Body of pancreas (tissue), 4 donors: ENCODE measurements at regions not wholly inside any gene's neighbourhood (a gene's known extent, or its start where the extent isn't known, plus 50 kb on each side); places are given as distances from the start of the nearest gene placed in this dataset. TPM values are rescaled to one million over a fixed set of nuclear protein-coding genes. Genes with fewer than 3 reads are reported as not detected.

ENCODE experiments used
- ATAC-seq: fragments of 150-250 bp; one replicate; pipeline ENCODE4 v1.9.1; 2016
- DNase-seq, 4 donors: peaks; one replicate each; pipeline ENCODE4 v3.0.0-alpha.2; 2019
- H3K27ac ChIP-seq, 4 donors: fragments of 200-600 bp; sonication (generic); 1 replicate in 3 of 4; 2 replicates in 1 of 4; pipeline versions ENCODE4 v1.5.1 to v1.6.1; 2016 to 2019; ENCODE audit warnings: mild to moderate bottlenecking in 1 of 4, mixed read lengths in 1 of 4, moderate library complexity in 1 of 4
- H3K27me3 ChIP-seq, 2 donors: fragments of 200-600 bp; sonication (generic); one replicate each; pipeline ENCODE4 v1.6.0; 2016; ENCODE audit warnings: mild to moderate bottlenecking in 1 of 2
- H3K36me3 ChIP-seq, 2 donors: fragments of 200-600 bp; sonication (generic); replicated peaks in 1 of 2; 2 replicates each; pipeline ENCODE4 v1.5.1; 2016; ENCODE audit warnings: low read depth in 2 of 2; ENCODE audit not compliant: insufficient read depth in 1 of 2
- H3K4me1 ChIP-seq: fragments of 200-600 bp; sonication (generic); one replicate; pipeline ENCODE4 v1.6.0; 2016
- H3K4me3 ChIP-seq, 2 donors: fragments of 200-600 bp; sonication (generic); 1 replicate in 1 of 2; 2 replicates in 1 of 2; pipeline ENCODE4 v1.5.1; 2016 to 2019
- H3K9me3 ChIP-seq, 3 donors: fragments of 200-600 bp; sonication (generic); 1 replicate in 2 of 3; 2 replicates in 1 of 3; pipeline ENCODE4 v1.5.1; 2016
- CTCF ChIP-seq, 7 experiments: fragments of 450-650 bp in 4 of 7; fragments of 200-600 bp in 3 of 7; sonication (generic) in 3 of 7; IDR thresholded peaks; one replicate each; pipeline ENCODE4 v1.5.1; 2016 to 2019; ENCODE audit warnings: antibody characterized with exemption in 7 of 7
- POLR2A ChIP-seq, 3 donors: fragments of 450-650 bp; IDR thresholded peaks; one replicate each; pipeline ENCODE4 v1.6.1; 2016; ENCODE audit warnings: antibody characterized with exemption in 3 of 3, mild to moderate bottlenecking in 2 of 3
- WGBS, 2 donors: methylation state at CpG; one replicate each; pipeline ENCODE4 v1.1.5; 2017; 5-methylcytosine and 5-hydroxymethylcytosine counted together
- intact Hi-C: fragments of 100-400 bp; cut with DNase I; formaldehyde crosslinking; loops from one replicate; pipeline ENCODE4 v1.15.1; 2023
- small RNA-seq: library from RNA; depleted of rRNA; stranded (forward); fragments of <200 nt; gene quantifications from one replicate; pipeline ENCODE3, GENCODE V24; 2016

GRCh38 chr3:178480795-178481194, 55.4 kb upstream of the KCNMB2 start:
- DNase-seq: no peak
- no peak overlapping the region for H3K27ac ChIP-seq
- WGBS, 2 donors: 72 to 75% methylated on average over 4 of the region's 4 CpGs
- ATAC-seq: no peak
- no peaks in the 10 kb centered on the region for H3K9me3 ChIP-seq
- no peaks in the 10 kb centered on the region for H3K36me3 ChIP-seq
- TF ChIP-seq POLR2A (IDR thresholded peaks at IDR 0.05) (no peak), CTCF (IDR thresholded peaks at IDR 0.05) (no peak)
- intact Hi-C loops: no loop called here
- no peak overlapping the region for H3K4me3 ChIP-seq
- no peaks in the 10 kb centered on the region for H3K4me1 ChIP-seq
- H3K27me3 ChIP-seq: no peaks in the 10 kb centered on the region

- Histone ChIP-seq H3K27ac (no peak overlapping the region), H3K36me3 (no peaks in the 10 kb centered on the region), H3K9me3 (no peaks in the 10 kb centered on the region), H3K27me3 (no peaks in the 10 kb centered on the region), H3K4me3 (no peak overlapping the region), H3K4me1 (no peaks in the 10 kb centered on the region)
- DNase-seq (no peak), ATAC-seq (no peak)
- TF ChIP-seq CTCF (IDR thresholded peaks at IDR 0.05): no peak
- intact Hi-C loops: no loop called here
- 92 to 98% methylated on average over 3 of the region's 3 CpGs for WGBS, 2 donors
Measured at GRCh38 chr3:178482981-178483380, 53.3 kb upstream of the KCNMB2 start.

- DNase-seq (no peak), ATAC-seq (no peak)
- Histone ChIP-seq H3K9me3 (no peaks in the 10 kb centered on the region), H3K36me3 (no peaks in the 10 kb centered on the region), H3K4me3 (no peak overlapping the region), H3K27ac (no peak overlapping the region), H3K27me3 (no peaks in the 10 kb centered on the region), H3K4me1 (no peaks in the 10 kb centered on the region)
- intact Hi-C loops: no loop called here
- 77 to 89% methylated on average over 2 of the region's 2 CpGs for WGBS, 2 donors
- TF ChIP-seq CTCF (IDR thresholded peaks at IDR 0.05) (no peak), POLR2A (IDR thresholded peaks at IDR 0.05) (no peak)
Measured at GRCh38 chr3:178483704-178484103, 52.5 kb upstream of the KCNMB2 start.

- Histone ChIP-seq H3K27ac (no peak overlapping the region), H3K9me3 (no peaks in the 10 kb centered on the region), H3K4me3 (no peak overlapping the region), H3K27me3 (no peaks in the 10 kb centered on the region), H3K4me1 (no peaks in the 10 kb centered on the region), H3K36me3 (no peaks in the 10 kb centered on the region)
- no peak for ATAC-seq
- no peak for DNase-seq
- TF ChIP-seq CTCF (IDR thresholded peaks at IDR 0.05): no peak
- no peak for TF ChIP-seq POLR2A (IDR thresholded peaks at IDR 0.05)
- WGBS, 2 donors: 78 to 83% methylated on average over 4 of the region's 4 CpGs
- intact Hi-C loops: no loop called here
Measured at GRCh38 chr3:178485756-178486155, 50.5 kb upstream of the KCNMB2 start.

Small RNA genes lying in the stretch of these regions (small RNA-seq; reads per million reads assigned to genes)
- not detected for gene RF00425
- gene RN7SKP52: not detected
- not detected for gene RNA5SP148
- gene RNU6-1120P: not detected
